ENCODE measurements at regions not wholly inside any gene's neighbourhood (a gene's known extent, or its start where the extent isn't known, plus 50 kb on each side); places are given as distances from the start of the nearest gene placed in this dataset.

- peak; percentile 85 for TF ChIP-seq SIX1 (CRISPR knock-in tag; IDR thresholded peaks at IDR 0.05; ENCODE audit: borderline replicate concordance)
- no peak for TF ChIP-seq CHD4 (IDR thresholded peaks at IDR 0.05; ENCODE audit: borderline replicate concordance, low read length)
- no peak for TF ChIP-seq ZNF557 (CRISPR knock-in tag; IDR thresholded peaks at IDR 0.05)
- TF ChIP-seq ZNF776 (CRISPR knock-in tag; IDR thresholded peaks at IDR 0.05), result no peak
- no peak for TF ChIP-seq ETV6 (CRISPR knock-in tag; conservative IDR thresholded peaks at IDR 0.05)
- TF ChIP-seq KLF11 (CRISPR knock-in tag; IDR thresholded peaks at IDR 0.05), result no peak
- TF ChIP-seq CEBPZ (IDR thresholded peaks at IDR 0.05; ENCODE audit: low read length), result no peak
- no peak for TF ChIP-seq GMEB2 (CRISPR knock-in tag; IDR thresholded peaks at IDR 0.05; ENCODE audit: low read depth)
- TF ChIP-seq CBX1 (IDR thresholded peaks at IDR 0.05; ENCODE audit: low read depth), result no peak
- TF ChIP-seq LRRFIP1 (CRISPR knock-in tag; conservative IDR thresholded peaks at IDR 0.05), result no peak
- TF ChIP-seq BCL6 (CRISPR knock-in tag; IDR thresholded peaks at IDR 0.05), result peak; percentile 55; the same call in 1 of the 2 replicates
- TF ChIP-seq NFE2 (CRISPR knock-in tag; IDR thresholded peaks at IDR 0.05), result no peak
- peak; percentile 94 for TF ChIP-seq ZNF564 (CRISPR knock-in tag; IDR thresholded peaks at IDR 0.05)
- TF ChIP-seq LCORL (IDR thresholded peaks at IDR 0.05), result no peak
- no peak for TF ChIP-seq LCORL (CRISPR knock-in tag; IDR thresholded peaks at IDR 0.05)
- no peak for TF ChIP-seq ZNF841 (CRISPR knock-in tag; IDR thresholded peaks at IDR 0.05; ENCODE audit: borderline replicate concordance)
Observed at GRCh38 chr10:29712108-29712507, 77.3 kb upstream of the SVIL start (continued).
